ENCODE measurements at regions not wholly inside any gene's neighbourhood (a gene's known extent, or its start where the extent isn't known, plus 50 kb on each side); places are given as distances from the start of the nearest gene placed in this dataset.
"Not testable (repeated sequence)": the region's sequence is repeated elsewhere in the genome, so short reads cannot be mapped to it uniquely, and the experiment has no call there.

DNA sequence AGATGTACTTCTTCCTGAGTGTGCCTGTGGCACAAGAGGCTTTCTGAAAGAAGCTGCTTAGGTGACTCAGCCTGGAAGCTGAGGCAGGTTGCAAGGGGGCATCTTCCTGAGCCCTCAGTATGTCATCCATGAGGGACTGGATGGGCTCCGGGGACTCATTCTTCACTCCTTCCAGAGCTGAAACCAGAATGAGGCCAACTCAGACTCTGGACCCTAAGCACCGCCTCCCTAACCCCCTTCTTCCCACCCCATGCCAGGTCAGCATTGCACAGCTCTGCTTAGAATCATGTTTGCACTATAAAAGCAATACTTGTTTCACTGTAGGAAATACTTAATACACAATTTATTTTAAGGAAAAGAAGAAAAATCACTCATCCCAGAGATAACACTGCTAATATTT lies 138.3 kb downstream of the KLRB1 start:
- H3K27ac ChIP-seq; DNase-seq (ENCODE audit: low spot score); POLR2A ChIA-PET (ENCODE audit: low non-redundant PET); CTCF ChIA-PET: not testable (repeated sequence)

DNA sequence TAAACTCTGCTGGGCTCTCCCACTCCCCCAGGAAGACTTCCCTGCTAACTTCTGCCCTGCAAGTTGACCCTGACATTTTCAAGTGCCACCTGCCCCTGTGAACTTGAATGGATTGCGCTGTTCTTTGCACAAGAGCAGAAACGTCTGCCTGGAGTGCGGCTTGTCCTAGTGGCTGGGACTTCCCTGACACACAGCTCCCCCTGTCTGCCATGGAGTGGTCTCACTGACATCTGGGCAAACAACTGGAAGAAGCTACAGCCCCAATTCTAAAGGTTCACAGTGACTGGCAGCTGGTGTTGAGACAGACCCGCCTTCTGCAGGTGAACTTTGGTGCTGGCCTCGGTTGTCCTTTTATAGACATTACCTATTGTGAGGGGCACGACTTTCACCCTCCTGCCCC lies 138.7 kb downstream of the KLRB1 start:
- DNase-seq (ENCODE audit: low spot score); H3K27ac ChIP-seq; POLR2A ChIA-PET (ENCODE audit: low non-redundant PET); CTCF ChIA-PET: not testable (repeated sequence)

DNA sequence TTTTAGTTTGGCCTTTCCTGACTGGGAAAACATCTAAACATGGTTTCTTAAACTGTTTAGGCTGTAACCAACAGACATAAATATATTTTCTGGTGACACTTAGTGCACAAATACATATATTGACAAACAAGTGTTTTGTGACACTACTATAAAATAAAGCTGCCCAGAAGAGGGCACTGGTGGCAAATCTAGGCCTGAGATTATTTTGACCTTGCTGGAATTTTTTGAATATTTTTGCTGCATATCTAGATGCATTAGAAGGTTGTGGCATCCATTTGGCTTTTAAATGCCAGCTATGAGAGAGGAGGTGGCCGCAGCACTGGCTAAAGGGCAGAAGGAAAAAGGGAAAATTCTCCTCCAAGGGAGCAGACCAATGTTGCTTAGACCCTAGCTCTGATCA lies 139.6 kb downstream of the KLRB1 start:
- POLR2A ChIA-PET (ENCODE audit: low non-redundant PET); DNase-seq (ENCODE audit: low spot score); CTCF ChIA-PET; H3K27ac ChIP-seq: not testable (repeated sequence)

DNA sequence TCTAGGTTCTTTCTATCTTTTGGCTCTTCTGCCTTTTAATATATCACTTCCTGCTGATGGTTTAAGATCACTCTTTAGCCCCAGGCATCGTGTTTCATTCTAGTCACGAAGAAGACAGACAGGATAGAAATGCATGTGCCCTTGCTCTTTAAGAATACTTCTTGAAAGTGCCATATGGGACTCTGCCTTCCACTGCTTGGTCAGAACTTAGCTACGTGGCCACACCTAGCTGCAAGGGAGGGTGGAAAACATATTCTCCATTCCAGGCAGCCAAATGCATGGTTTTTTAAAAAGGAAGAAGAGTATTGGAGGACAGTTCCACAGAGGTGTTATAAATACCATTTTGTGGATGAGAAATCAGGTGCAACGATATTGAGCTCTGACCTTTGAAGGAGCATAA lies 143.3 kb downstream of the KLRB1 start:
- H3K27ac ChIP-seq = no peak overlapping the region
- no peak for DNase-seq (ENCODE audit: low spot score)
- CTCF ChIA-PET = no interaction called here
- TF ChIP-seq, protein P1, sequence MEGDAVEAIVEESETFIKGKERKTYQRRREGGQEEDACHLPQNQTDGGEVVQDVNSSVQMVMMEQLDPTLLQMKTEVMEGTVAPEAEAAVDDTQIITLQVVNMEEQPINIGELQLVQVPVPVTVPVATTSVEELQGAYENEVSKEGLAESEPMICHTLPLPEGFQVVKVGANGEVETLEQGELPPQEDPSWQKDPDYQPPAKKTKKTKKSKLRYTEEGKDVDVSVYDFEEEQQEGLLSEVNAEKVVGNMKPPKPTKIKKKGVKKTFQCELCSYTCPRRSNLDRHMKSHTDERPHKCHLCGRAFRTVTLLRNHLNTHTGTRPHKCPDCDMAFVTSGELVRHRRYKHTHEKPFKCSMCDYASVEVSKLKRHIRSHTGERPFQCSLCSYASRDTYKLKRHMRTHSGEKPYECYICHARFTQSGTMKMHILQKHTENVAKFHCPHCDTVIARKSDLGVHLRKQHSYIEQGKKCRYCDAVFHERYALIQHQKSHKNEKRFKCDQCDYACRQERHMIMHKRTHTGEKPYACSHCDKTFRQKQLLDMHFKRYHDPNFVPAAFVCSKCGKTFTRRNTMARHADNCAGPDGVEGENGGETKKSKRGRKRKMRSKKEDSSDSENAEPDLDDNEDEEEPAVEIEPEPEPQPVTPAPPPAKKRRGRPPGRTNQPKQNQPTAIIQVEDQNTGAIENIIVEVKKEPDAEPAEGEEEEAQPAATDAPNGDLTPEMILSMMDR (conservative IDR thresholded peaks at IDR 0.05; ENCODE audit: low read depth) = no peak
- POLR2A ChIA-PET (ENCODE audit: low non-redundant PET) = no interaction called here

DNA sequence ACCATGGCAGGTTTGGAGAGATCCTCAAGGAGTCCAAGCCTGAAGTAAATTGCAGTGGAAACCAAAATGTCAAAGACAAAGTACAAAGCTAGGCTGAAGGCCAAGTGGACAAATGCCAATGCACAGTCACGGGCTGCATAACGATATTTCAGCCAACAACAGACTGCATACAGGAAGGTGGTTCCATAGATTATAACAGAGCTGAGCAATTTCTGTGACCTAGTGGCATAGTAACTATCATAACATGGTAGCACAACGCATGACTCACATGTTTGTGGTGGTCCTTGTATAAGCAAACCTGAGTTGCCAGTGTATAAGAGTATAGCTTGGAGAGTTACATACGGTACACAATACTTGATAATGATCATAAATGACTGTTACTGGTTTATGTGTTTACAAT lies 152.2 kb downstream of the KLRB1 start:
- H3K27ac ChIP-seq; DNase-seq (ENCODE audit: low spot score); CTCF ChIA-PET; POLR2A ChIA-PET (ENCODE audit: low non-redundant PET): not testable (repeated sequence)

DNA sequence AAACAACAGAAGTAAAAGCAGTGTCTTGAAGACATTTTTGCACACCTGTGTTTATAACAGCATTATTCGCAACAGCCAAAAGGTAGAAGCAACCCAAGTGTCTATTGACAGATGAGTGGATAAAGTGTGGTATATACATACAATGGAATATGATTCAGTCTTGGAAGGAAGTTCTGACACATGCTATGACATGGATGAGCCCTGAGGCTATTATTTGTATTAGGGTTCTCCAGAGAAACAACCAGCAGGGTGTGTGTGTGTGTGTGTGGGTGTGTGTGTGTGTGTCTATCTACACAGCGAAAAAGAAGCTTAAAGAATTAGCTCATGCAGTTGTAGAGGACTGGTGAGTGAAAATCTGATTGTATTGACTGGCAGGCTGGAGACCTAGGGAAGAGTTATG lies 153.7 kb downstream of the KLRB1 start:
- DNase-seq (ENCODE audit: low spot score) = not testable (repeated sequence)

DNA sequence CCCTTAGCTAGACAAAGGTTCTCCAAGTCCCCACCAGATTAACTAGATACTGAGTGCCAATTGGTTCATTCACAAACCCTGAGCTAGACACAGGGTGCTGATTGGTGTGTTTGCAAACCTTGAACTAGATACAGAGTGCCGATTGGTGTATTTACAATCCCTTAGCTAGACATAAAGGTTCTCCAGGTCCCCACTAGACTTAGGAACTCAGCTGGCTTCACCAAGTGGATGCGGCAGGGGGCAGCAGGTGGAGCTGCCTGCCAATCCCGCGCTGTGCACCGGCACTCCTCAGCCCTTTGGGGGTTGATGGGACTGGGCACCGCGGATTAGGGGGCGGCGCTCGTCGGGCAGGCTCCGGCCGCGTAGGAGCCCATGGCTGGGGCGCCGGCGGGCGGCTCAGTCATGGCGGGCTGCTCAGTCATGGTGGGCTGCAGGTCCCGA lies 157.6 kb downstream of the KLRB1 start:
- H3K27ac ChIP-seq; DNase-seq (ENCODE audit: low spot score); POLR2A ChIA-PET (ENCODE audit: low non-redundant PET): not testable (repeated sequence)
- CTCF ChIA-PET = interaction anchor here (0.6 to 0.8 kb wide), 2 partner anchors 103 to 842 kb away, joined by 3 to 6 read pairs; no protein-coding TSS in a partner anchor

More for the DNA sequence above, 153.7 kb downstream of the KLRB1 start:
- POLR2A ChIA-PET (ENCODE audit: low non-redundant PET); H3K27ac ChIP-seq; CTCF ChIA-PET: not testable (repeated sequence)

DNA sequence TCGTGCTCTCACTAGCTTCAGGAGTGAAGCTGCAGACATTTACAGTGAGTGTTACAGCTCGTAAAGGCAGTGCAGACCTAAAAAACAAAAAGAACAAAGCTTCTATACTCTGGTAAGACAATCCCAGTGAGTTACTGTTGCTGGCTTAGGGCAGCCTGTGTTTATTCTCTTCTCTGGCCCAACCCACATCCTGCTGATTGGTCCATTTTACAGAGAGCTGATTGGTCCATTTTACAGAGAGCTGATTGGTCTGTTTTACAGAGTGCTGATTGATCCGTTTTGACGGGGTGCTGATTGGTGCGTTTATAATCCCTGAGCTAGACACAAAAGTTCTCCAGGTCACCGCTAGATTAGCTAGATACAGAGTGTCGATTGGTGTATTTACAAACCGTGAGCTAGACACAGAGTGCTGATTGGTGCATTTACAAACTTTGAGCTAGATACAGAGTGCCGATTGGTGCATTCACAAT lies 158.0 kb downstream of the KLRB1 start:
- POLR2A ChIA-PET (ENCODE audit: low non-redundant PET); H3K27ac ChIP-seq; DNase-seq (ENCODE audit: low spot score): not testable (repeated sequence)
- CTCF ChIA-PET = interaction anchor here (0.6 to 0.8 kb wide), 2 partner anchors 102 to 841 kb away, joined by 3 to 6 read pairs; no protein-coding TSS in a partner anchor

DNA sequence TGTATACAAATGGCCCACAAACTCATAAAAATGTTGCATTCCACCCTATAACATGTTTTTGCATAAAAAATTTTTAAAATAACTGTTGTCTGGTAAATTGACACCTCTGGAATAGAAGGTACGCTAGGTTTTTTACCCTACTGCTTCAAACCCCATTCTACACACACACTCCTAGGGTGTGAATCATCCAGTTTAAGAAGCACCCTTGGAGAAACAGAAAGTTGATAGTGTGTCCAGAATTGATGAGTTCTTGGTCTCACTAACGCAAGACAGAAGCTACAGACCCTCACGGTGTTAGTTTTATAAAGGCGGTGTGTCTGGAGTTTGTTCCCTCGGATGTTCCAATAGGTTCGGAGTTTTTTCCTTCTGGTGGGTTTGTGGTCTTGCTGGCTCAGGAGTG lies 158.5 kb downstream of the KLRB1 start:
- TF ChIP-seq, protein P1 (conservative IDR thresholded peaks at IDR 0.05; ENCODE audit: low read depth) = no peak
- DNase-seq (ENCODE audit: low spot score) = peak; percentile 4
- ChIA-PET CTCF (no interaction called here), POLR2A (ENCODE audit: low non-redundant PET) (no interaction called here)
- no peak overlapping the region for H3K27ac ChIP-seq

DNA sequence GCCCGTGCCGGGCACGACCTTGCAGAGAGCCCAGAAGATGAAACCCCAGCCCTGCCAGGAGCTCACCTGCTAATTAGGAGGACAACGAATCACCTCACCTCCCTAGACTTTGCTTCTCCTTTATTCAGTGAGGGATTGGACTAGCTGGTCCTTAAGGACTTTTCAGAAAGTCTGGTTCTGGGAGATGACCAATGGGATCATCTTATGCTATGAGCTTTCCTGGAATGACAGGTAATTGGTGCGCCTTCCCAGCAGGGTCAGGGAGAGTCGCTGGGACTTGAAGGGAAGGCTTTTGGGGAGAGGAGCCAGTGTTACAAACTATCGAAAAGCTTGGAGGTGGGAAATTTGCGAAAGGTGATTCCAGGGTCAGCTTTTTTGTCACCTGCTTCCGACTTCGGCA lies 159.1 kb downstream of the KLRB1 start:
- CTCF ChIA-PET; POLR2A ChIA-PET (ENCODE audit: low non-redundant PET); DNase-seq (ENCODE audit: low spot score): not testable (repeated sequence)
- H3K27ac ChIP-seq = peak overlapping the region; percentile 64

DNA sequence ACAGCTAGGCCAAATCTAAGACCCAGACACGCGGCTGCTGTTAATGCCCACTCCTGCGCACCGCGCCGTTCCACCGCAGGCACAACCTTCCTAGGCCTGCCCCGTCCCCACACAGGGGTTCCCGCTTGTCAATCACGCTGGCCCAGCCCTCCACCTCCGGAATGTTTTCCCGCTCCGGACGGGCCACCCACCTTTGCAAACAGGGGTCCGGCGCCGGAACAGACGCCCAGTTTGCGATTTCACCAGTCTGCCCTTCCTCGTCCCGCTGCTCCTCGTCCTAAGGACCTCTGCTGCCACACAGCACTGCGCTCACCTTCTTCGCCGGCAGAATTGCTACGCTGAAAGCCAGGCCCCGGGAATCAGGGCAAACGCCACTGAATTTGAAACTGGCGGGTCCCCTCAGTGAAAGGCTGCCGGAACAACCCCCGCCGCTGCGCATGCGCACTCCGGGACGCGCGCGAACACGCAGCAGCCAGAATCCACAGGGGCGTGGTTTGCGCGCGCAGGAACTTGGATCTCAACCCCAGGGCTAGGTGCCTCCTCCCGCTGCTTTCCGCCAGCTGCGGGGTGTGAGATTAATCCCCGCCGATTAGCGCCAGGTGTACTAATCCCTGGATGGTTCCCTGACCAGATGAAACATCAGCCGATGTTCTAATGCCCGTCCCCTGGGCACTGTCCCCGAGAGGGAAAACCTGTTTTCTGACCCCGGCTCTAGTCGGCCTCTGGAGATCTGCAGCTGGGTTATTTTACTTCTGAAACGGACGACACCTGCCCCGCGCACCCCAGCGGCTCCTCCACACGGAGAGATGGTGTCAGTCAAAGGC lies 159.7 kb downstream of the KLRB1 start:
- H3K27ac ChIP-seq = peak overlapping the region; percentile 64
- POLR2A ChIA-PET (ENCODE audit: low non-redundant PET); CTCF ChIA-PET: not testable (repeated sequence)
- peak; percentile 71 for DNase-seq (ENCODE audit: low spot score)

DNA sequence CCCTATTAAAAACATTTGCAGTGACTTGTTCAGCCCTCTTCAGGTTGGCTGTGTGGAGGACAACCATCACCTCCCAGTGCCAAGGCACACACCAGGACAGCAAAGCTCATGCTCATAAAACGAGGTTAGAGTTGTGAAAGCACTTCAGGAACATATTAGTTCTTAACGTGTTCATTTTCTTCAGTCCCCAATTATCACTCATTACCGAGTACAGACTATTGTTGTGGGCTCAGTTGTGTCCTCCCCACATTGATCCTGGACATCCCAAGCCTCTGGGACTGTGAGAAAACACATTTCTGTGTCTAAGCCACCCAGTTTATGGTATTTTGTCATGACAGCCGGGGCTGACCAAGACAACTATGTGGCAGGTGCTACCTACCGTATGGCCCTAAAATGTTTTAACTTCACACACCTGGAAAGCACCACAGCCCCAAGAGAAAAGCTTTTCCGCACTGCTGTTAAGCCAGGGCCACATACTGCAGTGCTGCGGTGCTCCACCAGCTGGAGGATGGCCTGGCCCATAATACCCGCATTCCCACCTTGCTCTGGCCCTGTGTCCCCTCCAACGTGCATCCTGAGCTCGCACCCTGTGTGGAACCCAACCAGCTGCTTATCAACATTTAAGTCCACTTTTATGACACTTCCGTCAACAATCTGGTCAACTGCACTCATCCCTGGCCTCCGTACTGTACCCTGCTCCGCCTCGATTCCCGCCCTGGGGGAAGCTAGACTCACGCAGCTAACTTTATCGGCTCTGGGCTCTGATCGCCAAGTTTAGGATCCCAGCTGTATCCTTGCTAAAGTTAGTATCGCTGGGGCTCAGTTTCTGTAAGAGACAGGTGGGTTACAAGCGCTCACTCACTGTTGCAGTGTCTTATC lies 160.6 kb downstream of the KLRB1 start:
- DNase-seq (ENCODE audit: low spot score); POLR2A ChIA-PET (ENCODE audit: low non-redundant PET); CTCF ChIA-PET; H3K27ac ChIP-seq: not testable (repeated sequence)

DNA sequence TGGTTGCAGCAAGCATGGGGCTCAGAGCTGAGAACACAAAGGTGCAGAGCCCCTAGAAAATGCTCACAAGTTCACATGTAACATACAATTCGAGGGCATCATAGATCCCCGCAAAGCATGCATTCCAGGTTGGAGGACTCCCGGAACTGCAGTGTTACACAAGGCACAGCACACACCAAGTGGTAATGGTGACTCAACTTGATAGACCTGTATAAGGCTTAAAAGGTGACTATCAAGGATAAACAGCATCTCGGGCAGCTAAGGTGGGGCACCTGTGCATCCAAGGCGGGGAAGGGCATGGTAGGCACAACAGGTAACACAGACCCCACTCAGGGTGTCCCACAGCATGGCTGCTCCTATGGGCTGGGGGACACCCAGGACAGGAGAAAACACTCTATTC lies 167.3 kb downstream of the KLRB1 start:
- POLR2A ChIA-PET (ENCODE audit: low non-redundant PET); CTCF ChIA-PET; H3K27ac ChIP-seq; DNase-seq (ENCODE audit: low spot score): not testable (repeated sequence)

DNA sequence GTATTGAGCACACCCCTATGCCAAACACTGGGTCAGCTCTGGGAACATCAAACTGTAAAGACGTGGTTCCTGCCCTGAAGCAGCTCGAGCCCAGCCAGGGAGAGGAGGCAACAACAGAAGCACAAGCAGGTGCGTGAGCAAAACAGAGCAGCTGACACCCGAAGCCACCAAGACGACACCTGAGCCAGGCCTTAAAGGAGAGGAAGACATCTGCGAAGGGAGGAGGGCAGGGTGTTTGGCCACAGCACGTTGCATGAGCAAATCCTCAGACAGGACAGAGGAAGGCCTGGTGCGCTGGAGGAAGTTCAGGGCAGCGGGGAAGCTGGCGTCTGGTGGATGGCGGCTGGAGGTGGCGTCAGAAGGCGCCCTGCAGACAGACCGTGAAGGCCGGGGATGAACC lies 172.0 kb downstream of the KLRB1 start:
- CTCF ChIA-PET; DNase-seq (ENCODE audit: low spot score); H3K27ac ChIP-seq; POLR2A ChIA-PET (ENCODE audit: low non-redundant PET): not testable (repeated sequence)

DNA sequence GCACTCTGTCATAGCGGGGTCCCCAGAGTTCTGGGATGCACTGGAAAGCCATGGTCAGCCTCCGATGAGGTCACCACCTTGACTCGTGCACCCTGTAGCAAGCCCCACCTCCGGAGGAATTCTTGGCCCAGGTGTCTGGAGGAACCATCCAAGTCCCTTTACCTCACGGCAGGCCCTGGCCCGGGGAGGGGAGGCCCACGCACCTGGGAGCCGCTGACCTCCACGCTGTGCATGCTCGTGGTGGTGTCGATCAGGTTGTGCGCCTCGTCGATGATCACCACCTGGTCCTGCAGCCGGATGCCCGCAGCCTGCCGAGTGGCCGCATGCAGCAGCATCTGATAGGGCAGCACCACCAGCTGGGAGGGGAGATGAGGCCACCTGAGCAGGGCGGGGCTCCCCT lies 177.3 kb downstream of the KLRB1 start:
- POLR2A ChIA-PET (ENCODE audit: low non-redundant PET); CTCF ChIA-PET; DNase-seq (ENCODE audit: low spot score); H3K27ac ChIP-seq: not testable (repeated sequence)

Measured in RWPE1 (cell line).